ENCODE measurements at regions not wholly inside any gene's neighbourhood (a gene's known extent, or its start where the extent isn't known, plus 50 kb on each side); places are given as distances from the start of the nearest gene placed in this dataset.

DNA sequence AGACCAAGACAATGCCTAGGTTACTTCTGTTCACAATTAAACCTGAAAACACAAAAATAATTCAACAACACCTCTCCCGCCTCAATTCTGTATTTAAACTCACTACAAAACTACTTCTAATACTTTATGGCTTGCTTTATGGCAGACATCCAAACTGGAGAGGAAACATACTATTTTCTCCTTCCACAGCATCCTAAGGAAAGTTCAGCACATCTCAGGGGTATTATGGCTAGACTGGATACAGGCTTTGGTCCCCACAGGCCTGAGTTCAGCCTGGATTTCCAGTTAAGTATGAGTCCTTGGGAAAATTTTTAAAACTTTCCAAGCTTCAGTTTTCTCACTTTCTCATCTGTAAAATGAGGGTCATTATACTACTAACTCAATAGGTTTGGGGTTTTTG lies 480.2 kb downstream of the CAAP1 start:
- TF ChIP-seq POLR2A (IDR thresholded peaks at IDR 0.05), result no peak
- TF ChIP-seq, protein P1, sequence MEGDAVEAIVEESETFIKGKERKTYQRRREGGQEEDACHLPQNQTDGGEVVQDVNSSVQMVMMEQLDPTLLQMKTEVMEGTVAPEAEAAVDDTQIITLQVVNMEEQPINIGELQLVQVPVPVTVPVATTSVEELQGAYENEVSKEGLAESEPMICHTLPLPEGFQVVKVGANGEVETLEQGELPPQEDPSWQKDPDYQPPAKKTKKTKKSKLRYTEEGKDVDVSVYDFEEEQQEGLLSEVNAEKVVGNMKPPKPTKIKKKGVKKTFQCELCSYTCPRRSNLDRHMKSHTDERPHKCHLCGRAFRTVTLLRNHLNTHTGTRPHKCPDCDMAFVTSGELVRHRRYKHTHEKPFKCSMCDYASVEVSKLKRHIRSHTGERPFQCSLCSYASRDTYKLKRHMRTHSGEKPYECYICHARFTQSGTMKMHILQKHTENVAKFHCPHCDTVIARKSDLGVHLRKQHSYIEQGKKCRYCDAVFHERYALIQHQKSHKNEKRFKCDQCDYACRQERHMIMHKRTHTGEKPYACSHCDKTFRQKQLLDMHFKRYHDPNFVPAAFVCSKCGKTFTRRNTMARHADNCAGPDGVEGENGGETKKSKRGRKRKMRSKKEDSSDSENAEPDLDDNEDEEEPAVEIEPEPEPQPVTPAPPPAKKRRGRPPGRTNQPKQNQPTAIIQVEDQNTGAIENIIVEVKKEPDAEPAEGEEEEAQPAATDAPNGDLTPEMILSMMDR (IDR thresholded peaks at IDR 0.05), result no peak

Measured in breast epithelium (tissue), 3 donors.